Astrocyte of the hippocampus (primary cell): ENCODE measurements at regions not wholly inside any gene's neighbourhood (a gene's known extent, or its start where the extent isn't known, plus 50 kb on each side); places are given as distances from the start of the nearest gene placed in this dataset.

Experiments used
- DNase-seq: peaks from one replicate; pipeline ENCODE4 v3.0.0; 2011; ENCODE audit warnings: low read depth, low spot score

GRCh38 chrX:6694977-6695376 is 160.1 kb upstream of the VCX3A start:
- no peak for DNase-seq

GRCh38 chrX:6694221-6694620 is 159.3 kb upstream of the VCX3A start:
- peak; percentile 10 for DNase-seq

- no peak for DNase-seq
Measured at GRCh38 chrX:6693051-6693450, 158.1 kb upstream of the VCX3A start.

DNA sequence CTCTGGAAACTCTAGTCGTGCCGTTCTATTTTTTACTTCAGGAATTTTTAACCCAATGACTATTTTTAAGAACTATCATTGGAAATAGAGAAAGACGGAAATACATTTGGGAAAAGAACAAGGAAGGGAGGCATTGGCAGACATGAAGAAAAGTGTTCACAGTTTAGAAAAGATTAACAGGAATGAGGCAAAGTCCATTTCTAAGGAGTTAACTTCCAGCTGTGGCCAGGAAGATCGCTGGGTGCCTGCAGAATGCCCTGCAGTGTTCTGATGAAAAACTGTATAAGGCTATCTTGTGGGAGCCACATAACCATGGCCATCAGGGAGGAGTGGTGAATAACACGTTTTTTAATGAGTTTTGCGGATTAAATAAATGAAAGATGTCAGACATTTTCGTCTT is 150.6 kb upstream of the VCX3A start:
- no peak for DNase-seq

DNA sequence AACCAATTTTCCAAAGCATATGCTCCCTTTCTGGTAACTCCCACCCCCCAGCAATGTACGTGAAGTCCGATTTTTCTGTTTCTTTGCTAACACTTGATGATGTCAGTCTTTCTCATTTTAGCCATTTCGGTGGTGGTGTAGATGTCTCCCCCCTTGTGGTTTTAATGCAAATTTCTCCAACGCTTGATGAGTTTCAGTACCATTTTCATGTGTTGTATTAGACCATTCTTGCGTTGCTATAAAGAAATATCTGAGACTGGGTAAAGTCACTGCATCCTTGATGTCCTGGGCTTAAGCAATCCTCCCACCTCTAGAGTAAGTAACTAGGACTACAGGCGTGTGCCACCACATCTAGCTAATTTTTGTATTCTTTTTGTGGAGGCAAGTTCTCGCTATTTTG is 148.4 kb upstream of the VCX3A start:
- DNase-seq: no peak

GRCh38 chrX:6681521-6682145 is 146.7 kb upstream of the VCX3A start:
- DNase-seq: no peak

- no peak for DNase-seq
Measured at GRCh38 chrX:6679988-6680387, 145.1 kb upstream of the VCX3A start.

DNA sequence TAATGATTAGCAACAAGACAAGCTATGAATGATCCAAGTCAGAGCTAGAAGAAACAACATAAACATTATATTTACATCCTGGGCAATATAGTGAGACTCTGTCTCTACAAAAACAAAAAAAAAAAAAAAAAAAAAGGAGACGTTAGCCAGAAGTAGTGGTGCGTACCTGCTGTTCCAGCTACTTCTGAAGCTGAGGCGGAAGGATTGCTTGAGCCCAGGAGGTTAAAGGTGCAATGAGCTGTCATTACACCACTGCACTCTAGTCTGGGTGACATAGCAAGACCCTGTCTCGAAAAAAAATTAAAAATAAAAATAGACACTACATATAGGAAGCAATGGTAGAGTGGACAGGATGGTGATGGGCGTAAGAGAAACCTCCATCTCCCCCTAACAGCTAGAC is 144.6 kb upstream of the VCX3A start:
- no peak for DNase-seq

DNA sequence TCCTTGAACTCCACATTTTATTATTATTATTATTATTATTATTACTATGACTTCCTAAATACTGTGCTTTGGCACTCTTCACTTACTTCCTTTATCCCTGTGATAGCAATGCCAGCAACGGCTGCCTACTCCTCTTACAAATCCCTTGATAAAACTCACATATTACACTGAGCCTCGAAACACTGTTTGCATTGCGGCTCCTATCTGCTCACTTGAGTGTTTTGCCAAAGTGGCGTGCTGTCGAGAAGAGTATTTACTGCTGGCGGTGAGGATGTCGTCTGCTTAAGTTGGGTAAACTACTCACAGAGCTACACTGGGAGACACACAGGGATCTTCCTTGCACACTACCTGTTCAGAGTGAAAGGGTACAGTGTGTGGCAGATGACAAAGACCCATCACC is 143.4 kb upstream of the VCX3A start:
- DNase-seq: no peak

DNA sequence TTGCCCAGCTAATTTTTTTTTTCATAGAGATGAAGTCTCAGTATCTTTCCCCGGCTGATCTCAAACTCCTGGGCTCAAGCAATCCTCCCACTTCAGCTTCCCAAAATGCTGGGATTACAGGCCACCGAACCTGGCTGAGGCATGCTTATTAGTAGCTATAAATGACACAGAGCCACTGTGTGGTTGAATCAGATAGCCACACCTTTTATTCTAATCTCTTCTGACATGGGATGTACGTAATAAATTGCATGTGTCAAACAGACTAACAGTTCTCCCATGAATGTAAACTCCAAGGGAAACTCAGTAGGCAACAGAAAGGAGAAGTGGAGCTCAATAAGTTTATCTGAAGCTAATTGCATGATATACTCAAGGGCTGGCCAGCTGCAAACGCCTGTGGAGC is 139.8 kb upstream of the VCX3A start:
- DNase-seq: no peak

GRCh38 chrX:6667048-6667768 is 132.3 kb upstream of the VCX3A start:
- DNase-seq: no peak

- DNase-seq: no peak
Measured at GRCh38 chrX:6666624-6667023, 131.7 kb upstream of the VCX3A start.

- DNase-seq: no peak
Measured at GRCh38 chrX:6661736-6662135, 126.8 kb upstream of the VCX3A start.

GRCh38 chrX:6660567-6661264 is 125.8 kb upstream of the VCX3A start:
- DNase-seq: no peak

DNA sequence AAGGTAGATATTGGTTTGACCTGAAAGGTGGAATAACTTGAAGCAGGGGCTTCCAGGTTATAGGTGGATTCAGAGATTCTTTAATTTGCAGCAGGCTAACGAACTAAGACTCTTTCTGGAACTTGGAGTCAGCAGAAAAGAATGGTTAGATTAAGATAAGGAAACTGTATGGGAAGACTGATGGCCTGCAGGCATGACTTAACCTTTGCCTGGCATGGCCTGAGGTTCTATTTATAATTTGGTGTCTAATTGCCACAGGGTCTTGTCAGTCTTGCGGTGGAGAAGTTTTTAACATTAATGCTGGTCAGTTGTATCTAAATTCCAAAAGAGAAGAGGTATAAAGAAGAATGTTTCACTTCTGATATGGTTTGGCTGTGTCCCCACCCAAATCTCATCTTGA is 110.3 kb upstream of the VCX3A start:
- no peak for DNase-seq

- DNase-seq: no peak
Measured at GRCh38 chrX:6644411-6644810, 109.5 kb upstream of the VCX3A start.

- no peak for DNase-seq
Measured at GRCh38 chrX:6640727-6641126, 105.8 kb upstream of the VCX3A start.

DNA sequence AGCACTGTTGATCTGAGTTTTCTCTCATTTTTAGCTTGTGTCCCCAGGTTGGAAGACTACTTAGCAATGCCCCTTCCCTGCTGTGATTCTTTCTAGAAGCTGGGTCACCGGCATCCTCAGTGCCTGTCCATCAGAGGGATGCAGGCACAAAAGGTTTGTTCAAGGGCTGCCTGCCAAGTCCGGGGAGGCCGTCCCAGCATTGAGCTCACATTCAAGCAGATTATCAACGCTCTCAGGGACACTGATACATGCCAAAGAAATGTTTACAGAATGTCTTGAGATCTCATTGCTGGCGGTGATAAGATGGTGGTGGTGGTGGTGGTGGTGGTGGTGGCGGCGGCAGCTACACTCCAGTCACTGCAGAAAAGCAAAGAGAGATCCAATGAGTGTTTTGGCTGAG is 79.6 kb upstream of the VCX3A start:
- DNase-seq: peak; percentile 62

- peak; percentile 10 for DNase-seq
Measured at GRCh38 chrX:6599230-6599860, 64.4 kb upstream of the VCX3A start.
